Keratinocyte (primary cell): ENCODE measurements at regions not wholly inside any gene's neighbourhood (a gene's known extent, or its start where the extent isn't known, plus 50 kb on each side); places are given as distances from the start of the nearest gene placed in this dataset.

Experiments
- EZH2 ChIP-seq: IDR thresholded peaks from one replicate; pipeline ENCODE4 v1.6.1; 2012; ENCODE audit warnings: inconsistent platforms, mild to moderate bottlenecking, low read length, moderate library complexity
- TF ChIP-seq, protein P1 (sequence below), 3 experiments: IDR thresholded peaks in 1 of 3; conservative IDR thresholded peaks in 1 of 3; optimal IDR thresholded peaks in 1 of 3; 2 replicates in 2 of 3; 3 replicates in 1 of 3; pipeline versions ENCODE3 to v1.5.1; 2011; ENCODE audit warnings: low read length in 3 of 3, mild to moderate bottlenecking in 3 of 3, moderate library complexity in 2 of 3, control low read depth in 1 of 3, inconsistent platforms in 1 of 3; ENCODE audit not compliant: insufficient read depth in 2 of 3; ENCODE audit errors: extremely low read depth in 1 of 3

- TF ChIP-seq, protein P1, sequence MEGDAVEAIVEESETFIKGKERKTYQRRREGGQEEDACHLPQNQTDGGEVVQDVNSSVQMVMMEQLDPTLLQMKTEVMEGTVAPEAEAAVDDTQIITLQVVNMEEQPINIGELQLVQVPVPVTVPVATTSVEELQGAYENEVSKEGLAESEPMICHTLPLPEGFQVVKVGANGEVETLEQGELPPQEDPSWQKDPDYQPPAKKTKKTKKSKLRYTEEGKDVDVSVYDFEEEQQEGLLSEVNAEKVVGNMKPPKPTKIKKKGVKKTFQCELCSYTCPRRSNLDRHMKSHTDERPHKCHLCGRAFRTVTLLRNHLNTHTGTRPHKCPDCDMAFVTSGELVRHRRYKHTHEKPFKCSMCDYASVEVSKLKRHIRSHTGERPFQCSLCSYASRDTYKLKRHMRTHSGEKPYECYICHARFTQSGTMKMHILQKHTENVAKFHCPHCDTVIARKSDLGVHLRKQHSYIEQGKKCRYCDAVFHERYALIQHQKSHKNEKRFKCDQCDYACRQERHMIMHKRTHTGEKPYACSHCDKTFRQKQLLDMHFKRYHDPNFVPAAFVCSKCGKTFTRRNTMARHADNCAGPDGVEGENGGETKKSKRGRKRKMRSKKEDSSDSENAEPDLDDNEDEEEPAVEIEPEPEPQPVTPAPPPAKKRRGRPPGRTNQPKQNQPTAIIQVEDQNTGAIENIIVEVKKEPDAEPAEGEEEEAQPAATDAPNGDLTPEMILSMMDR (optimal IDR thresholded peaks at IDR 0.05 in 1 of 3, IDR thresholded peaks at IDR 0.05 in 1 of 3, conservative IDR thresholded peaks at IDR 0.05 in 1 of 3; ENCODE audit: extremely low read depth in 1 of 3, insufficient read depth in 2 of 3, low read length in 3 of 3): no peak
- no peak for TF ChIP-seq EZH2
These were observed 143.6 kb upstream of the HNRNPA3 start for GRCh38 chr2:177068967-177069366.
